Small intestine (tissue), 7 donors: ENCODE measurements at regions not wholly inside any gene's neighbourhood (a gene's known extent, or its start where the extent isn't known, plus 50 kb on each side); places are given as distances from the start of the nearest gene placed in this dataset.
A peak's percentile ranks its signal among the peaks of the same experiment; 100 is the strongest.

Experiments
- DNase-seq, 2 donors: peaks; one replicate each; pipeline versions ENCODE4 v3.0.0 to v3.0.0-alpha.2; 2013
- FAIRE-seq: peaks from 2 replicates; lab custom pipeline; 2012; peaks lifted over from hg19 to GRCh38; lab: Jason Lieb, UNC
- H3K27ac ChIP-seq, 3 donors: one replicate each; pipeline ENCODE4 v1.5.1; 2013; ENCODE audit warnings: low read length in 2 of 3, mild to moderate bottlenecking in 2 of 3, control low read depth in 1 of 3, inconsistent platforms in 1 of 3, low read depth in 1 of 3, moderate library complexity in 1 of 3
- H3K27me3 ChIP-seq, 3 donors: one replicate each; pipeline ENCODE4 v1.6.1; 2013; ENCODE audit warnings: low read length in 3 of 3, inconsistent platforms in 1 of 3; ENCODE audit not compliant: control insufficient read depth in 3 of 3, insufficient read depth in 3 of 3
- H3K36me3 ChIP-seq, 3 donors: one replicate each; pipeline ENCODE4 v1.6.1; 2013; ENCODE audit warnings: low read length in 3 of 3, inconsistent platforms in 1 of 3, low read depth in 1 of 3, mild to moderate bottlenecking in 1 of 3, moderate library complexity in 1 of 3; ENCODE audit not compliant: control insufficient read depth in 3 of 3, insufficient read depth in 2 of 3
- H3K4me1 ChIP-seq, 3 donors: one replicate each; pipeline ENCODE4 v1.6.1; 2013; ENCODE audit warnings: low read length in 2 of 3, inconsistent platforms in 1 of 3, low read depth in 1 of 3, mild to moderate bottlenecking in 1 of 3, moderate library complexity in 1 of 3; ENCODE audit not compliant: control insufficient read depth in 3 of 3, insufficient read depth in 2 of 3
- H3K4me3 ChIP-seq, 3 donors: one replicate each; pipeline ENCODE4 v1.5.1; 2013; ENCODE audit warnings: low read length in 3 of 3, control low read depth in 1 of 3, inconsistent platforms in 1 of 3, low read depth in 1 of 3, mild to moderate bottlenecking in 1 of 3, moderate library complexity in 1 of 3
- H3K9me3 ChIP-seq, 2 donors: one replicate each; pipeline ENCODE4 v1.6.1; 2013; ENCODE audit warnings: low read depth in 1 of 2, low read length in 1 of 2; ENCODE audit not compliant: control insufficient read depth in 2 of 2, insufficient read depth in 1 of 2
- WGBS, 3 donors: extraction: QIAGEN DNeasy Blood & Tissue Kit; methylation state at CpG; one replicate each; pipeline ENCODE4 v1.1.7; 2013; 5-methylcytosine and 5-hydroxymethylcytosine counted together
- donor health status: healthy with polysubstance abuse.
- donor health status: control.
- donor health status: control.
- donor health status: Bipolar disorder and iron deficiency.
- donor health status: healthy.

DNA sequence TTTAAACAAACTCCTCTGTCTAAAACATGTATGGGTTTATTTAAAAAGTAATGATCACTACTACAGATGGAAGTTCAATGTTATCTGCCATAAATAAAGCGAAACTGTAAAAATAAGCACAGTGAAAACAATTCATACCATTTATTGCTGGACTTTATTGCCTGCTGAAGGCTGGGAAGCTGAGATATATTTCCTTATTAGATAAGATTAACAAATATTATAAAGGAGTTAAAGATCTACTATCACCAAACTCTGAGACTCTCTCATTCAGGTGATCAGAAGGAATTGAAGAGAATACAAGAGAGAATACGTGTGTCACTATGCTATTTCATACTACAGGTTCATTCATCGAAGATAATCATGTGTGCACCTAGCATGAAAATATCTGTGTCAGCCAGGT is 190.9 kb upstream of the ATP10B start:
- no peak for FAIRE-seq
- peak; percentile 38 to 42 for DNase-seq
- no peaks in the 10 kb centered on the region for H3K27me3 ChIP-seq
- H3K4me1 ChIP-seq = peaks cover 0 to 12% (median 2%) of the 10 kb centered on the region in 3 donors
- H3K36me3 ChIP-seq = no peaks in the 10 kb centered on the region
- no peak overlapping the region for H3K4me3 ChIP-seq
- 22 to 56% (median 37%) methylated on average over 3 of the region's 3 CpGs for WGBS, 3 donors
- peaks cover 0 to 3% of the 10 kb centered on the region in 2 donors for H3K9me3 ChIP-seq
- no peak overlapping the region for H3K27ac ChIP-seq

DNA sequence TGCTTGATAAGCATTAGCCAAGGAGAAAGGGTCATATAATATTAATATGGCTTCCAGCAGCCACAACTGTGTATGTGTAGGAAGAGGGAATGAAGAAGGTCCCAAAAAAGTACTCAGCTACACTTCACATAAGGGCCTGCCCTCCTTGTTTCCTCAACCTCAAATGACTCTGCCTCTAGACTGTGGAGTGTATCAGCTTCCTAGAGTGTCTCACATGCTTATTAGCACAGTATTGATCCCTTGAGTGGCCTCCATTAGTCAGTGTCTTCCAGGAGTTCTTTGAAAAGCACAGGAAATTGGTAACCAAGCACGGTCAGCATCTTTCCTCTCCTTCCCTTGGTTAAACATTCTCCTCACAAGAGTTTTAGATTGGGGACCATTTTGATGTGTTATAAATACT is 190.4 kb upstream of the ATP10B start:
- Histone ChIP-seq H3K27ac (no peak overlapping the region), H3K36me3 (no peaks in the 10 kb centered on the region), H3K4me3 (no peak overlapping the region), H3K9me3 (peaks cover 0 to 3% of the 10 kb centered on the region in 2 donors), H3K4me1 (peaks cover 0 to 12% (median 2%) of the 10 kb centered on the region in 3 donors), H3K27me3 (no peaks in the 10 kb centered on the region)
- 19 to 47% (median 35%) methylated on average over 1 of the region's 1 CpG for WGBS, 3 donors
- DNase-seq = no peak
- no peak for FAIRE-seq

DNA sequence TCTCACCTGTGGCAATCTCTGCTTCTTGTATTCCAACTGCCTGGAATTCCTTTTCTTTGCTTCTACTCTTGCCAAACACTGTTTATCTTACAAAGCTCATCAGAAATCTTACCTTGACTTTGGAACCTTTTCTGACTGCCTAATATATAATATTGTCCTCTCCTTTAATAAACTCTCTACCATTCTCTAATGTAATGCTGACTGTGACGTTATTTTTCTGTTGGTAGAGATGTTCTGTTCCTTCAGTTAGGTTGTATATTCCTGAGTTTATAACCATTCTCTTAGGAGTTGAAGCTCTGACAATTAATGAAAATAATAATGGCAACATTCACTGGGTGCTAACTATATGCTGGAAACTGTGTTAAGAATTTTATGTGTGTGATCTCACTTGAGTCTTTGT is 188.8 kb upstream of the ATP10B start:
- Histone ChIP-seq H3K4me3 (no peak overlapping the region), H3K27me3 (no peaks in the 10 kb centered on the region), H3K36me3 (no peaks in the 10 kb centered on the region), H3K9me3 (peaks cover 0 to 3% of the 10 kb centered on the region in 2 donors), H3K4me1 (peaks cover 0 to 12% (median 2%) of the 10 kb centered on the region in 3 donors), H3K27ac (no peak overlapping the region)
- FAIRE-seq = no peak
- WGBS, 3 donors = 72 to 91% (median 80%) methylated on average over 1 of the region's 1 CpG
- no peak for DNase-seq

DNA sequence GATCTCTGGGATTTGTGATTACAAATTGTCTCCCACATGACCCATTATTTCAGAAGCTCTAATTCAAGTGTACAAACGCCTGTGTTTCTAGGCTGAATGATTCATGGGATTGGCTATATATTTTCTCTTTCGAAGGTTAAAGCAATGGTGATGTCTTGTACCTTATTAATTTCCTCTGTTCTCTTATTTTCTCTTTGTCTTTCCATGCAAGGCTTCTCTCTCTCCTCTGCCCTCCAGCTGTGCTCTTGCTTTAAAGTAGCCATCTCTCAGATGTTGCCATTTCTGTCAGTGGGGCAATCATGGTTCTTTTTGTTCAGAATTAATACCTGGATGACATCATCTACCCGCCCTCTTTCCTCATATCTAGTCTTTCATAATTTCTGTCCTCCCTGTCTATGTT is 184.3 kb upstream of the ATP10B start:
- no peaks in the 10 kb centered on the region for H3K9me3 ChIP-seq
- FAIRE-seq = no peak
- 78 to 92% (median 81%) methylated on average over 3 of the region's 3 CpGs for WGBS, 3 donors
- no peaks in the 10 kb centered on the region for H3K36me3 ChIP-seq
- no peak for DNase-seq
- no peak overlapping the region for H3K4me3 ChIP-seq
- H3K4me1 ChIP-seq = no peaks in the 10 kb centered on the region
- no peaks in the 10 kb centered on the region for H3K27me3 ChIP-seq
- H3K27ac ChIP-seq = no peak overlapping the region

DNA sequence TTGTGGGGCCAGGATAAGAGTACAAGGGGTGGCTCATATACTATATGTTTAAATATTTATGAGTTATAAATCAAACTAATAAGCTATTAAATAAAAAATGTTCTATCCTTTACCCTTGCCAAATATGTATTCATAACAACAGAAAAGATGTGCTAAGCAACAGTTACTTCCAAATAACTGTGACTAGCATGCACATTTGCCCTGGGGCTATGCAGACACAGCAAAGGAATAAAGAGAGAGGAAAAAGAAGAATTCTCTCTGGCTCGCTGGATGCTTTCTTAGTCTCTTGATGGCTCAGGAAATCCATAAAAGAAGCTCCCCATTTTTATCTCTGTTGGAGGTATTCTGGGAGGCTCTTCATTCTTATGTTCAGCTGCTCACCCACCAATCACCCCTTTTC is 182.4 kb upstream of the ATP10B start:
- no peak for DNase-seq
- no peak for FAIRE-seq
- H3K27me3 ChIP-seq = no peaks in the 10 kb centered on the region
- no peaks in the 10 kb centered on the region for H3K4me1 ChIP-seq
- H3K27ac ChIP-seq = no peak overlapping the region
- no peak overlapping the region for H3K4me3 ChIP-seq
- no peaks in the 10 kb centered on the region for H3K9me3 ChIP-seq
- no peaks in the 10 kb centered on the region for H3K36me3 ChIP-seq
- WGBS, 3 donors = 61 to 86% (median 68%) methylated on average over 1 of the region's 1 CpG

DNA sequence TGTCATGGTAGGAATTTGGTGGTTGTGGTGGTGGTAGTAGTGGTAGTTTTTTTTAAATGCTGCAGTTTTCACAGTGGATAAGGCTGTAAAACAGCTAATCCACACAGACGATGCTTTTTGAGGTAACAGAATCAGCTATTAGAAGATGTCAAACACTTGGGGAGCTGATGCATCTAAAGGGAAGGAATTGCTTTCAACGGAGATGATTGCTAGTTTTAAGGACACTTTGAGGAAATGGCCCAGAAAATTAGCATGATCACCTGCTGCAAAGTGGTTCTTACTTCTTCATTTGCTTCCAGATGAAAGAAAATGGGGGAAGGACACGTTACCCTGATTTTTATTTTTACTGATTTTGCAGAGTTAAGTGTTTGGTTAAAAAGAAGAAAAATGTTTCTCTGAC is 178.2 kb upstream of the ATP10B start:
- no peak for FAIRE-seq
- 48 to 57% (median 54%) methylated on average over 3 of the region's 3 CpGs for WGBS, 3 donors
- Histone ChIP-seq H3K27ac (no peak overlapping the region), H3K9me3 (no peaks in the 10 kb centered on the region), H3K4me1 (peaks cover 0 to 3% (median 0%) of the 10 kb centered on the region in 3 donors), H3K27me3 (no peaks in the 10 kb centered on the region), H3K4me3 (no peak overlapping the region), H3K36me3 (no peaks in the 10 kb centered on the region)
- DNase-seq = no peak

DNA sequence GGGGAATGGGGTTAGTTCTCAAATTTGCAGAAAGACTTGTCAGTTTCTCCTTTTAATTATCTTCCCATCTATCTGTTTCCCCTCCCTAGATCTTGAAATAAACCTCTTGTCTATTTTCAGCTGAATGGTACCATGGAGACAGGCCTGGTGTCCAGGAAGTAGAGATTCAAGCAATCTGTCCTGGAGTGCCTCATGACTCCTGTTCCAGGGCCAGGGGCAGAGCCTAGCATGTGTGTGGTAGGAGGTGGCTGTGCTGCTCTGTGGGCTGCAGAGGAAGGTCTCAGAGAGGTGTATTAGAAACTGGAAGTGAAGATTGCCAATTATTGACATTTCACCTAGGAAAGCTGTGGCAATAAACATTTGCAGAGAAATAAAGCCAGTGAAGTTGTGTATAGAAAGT is 175.8 kb upstream of the ATP10B start:
- no peak overlapping the region for H3K4me3 ChIP-seq
- FAIRE-seq = no peak
- H3K36me3 ChIP-seq = no peaks in the 10 kb centered on the region
- DNase-seq = no peak
- H3K27ac ChIP-seq = no peak overlapping the region
- peaks cover 0 to 3% (median 0%) of the 10 kb centered on the region in 3 donors for H3K4me1 ChIP-seq
- no peaks in the 10 kb centered on the region for H3K27me3 ChIP-seq
- H3K9me3 ChIP-seq = no peaks in the 10 kb centered on the region

DNA sequence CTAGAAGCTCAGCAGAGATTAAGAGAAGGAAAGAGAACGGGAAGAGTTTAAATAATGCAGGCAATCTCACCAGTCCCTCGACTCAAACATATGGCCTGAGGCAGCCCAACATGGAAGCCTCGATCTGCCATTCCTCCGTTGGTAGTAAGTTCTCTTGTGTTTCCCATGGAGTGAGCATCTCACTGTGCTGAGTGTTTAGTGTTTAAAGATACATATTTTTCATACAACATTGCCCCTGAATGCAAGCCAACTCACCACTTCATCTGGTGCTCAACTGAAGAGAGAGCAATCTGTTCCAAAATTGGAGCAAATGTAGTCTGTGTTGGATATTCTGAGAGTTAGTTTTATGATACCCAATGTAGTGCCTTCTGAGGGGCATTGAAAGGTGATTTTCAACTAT is 171.5 kb upstream of the ATP10B start:
- Histone ChIP-seq H3K27ac (no peak overlapping the region), H3K36me3 (no peaks in the 10 kb centered on the region), H3K4me1 (peaks cover 0 to 3% (median 3%) of the 10 kb centered on the region in 3 donors), H3K9me3 (no peaks in the 10 kb centered on the region), H3K27me3 (no peaks in the 10 kb centered on the region), H3K4me3 (no peak overlapping the region)
- DNase-seq (no peak), FAIRE-seq (no peak)
- 81 to 90% (median 88%) methylated on average over 4 of the region's 4 CpGs for WGBS, 3 donors

DNA sequence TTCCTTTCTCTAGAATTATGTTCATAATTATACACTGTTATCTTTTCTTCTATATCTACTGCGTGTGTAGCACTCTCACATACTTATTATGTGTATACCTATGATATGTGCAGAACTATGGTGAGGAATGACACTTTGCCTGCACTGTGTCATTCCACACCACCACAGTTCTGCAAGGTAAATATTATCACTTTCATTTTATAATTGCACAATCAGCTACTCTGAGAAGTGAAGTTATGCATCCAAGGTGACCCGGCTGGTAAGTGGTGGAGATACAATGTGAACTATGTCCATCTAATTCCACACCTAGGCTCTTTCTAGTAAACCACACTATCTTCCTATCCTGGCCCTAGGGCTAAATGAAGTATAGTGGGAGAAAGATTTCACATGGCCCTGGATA is 170.1 kb upstream of the ATP10B start:
- Histone ChIP-seq H3K4me3 (no peak overlapping the region), H3K27me3 (no peaks in the 10 kb centered on the region), H3K36me3 (no peaks in the 10 kb centered on the region), H3K27ac (no peak overlapping the region), H3K9me3 (no peaks in the 10 kb centered on the region), H3K4me1 (peaks cover 0 to 3% (median 3%) of the 10 kb centered on the region in 3 donors)
- 29 to 62% (median 48%) methylated on average over 2 of the region's 2 CpGs for WGBS, 3 donors
- FAIRE-seq (no peak), DNase-seq (peak; percentile 45 to 56)
